ENCODE measurements at regions not wholly inside any gene's neighbourhood (a gene's known extent, or its start where the extent isn't known, plus 50 kb on each side); places are given as distances from the start of the nearest gene placed in this dataset.
A peak's percentile ranks its signal among the peaks of the same experiment; 100 is the strongest.

DNA sequence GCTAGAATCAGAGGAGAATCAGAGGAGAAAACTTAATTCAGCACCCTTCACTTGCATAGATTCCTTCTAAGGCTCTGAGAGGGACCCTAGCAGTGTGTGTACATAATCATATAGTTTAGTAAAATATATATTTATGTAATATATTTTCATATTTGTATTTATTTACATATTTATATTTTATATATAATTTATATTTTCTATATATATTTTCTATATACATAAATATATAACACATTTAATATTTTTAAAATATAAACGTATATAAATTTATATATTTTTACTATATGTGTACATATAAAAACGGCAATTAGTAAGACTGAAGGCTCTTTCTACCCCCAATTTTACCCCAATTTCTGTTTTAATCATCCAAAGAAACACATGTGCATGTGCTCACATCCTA is 80.3 kb downstream of the NXPE2 start:
- no peaks in the 10 kb centered on the region for H3K36me3 Mint-ChIP-seq
- H3K4me1 Mint-ChIP-seq = peaks cover 8% of the 10 kb centered on the region

DNA sequence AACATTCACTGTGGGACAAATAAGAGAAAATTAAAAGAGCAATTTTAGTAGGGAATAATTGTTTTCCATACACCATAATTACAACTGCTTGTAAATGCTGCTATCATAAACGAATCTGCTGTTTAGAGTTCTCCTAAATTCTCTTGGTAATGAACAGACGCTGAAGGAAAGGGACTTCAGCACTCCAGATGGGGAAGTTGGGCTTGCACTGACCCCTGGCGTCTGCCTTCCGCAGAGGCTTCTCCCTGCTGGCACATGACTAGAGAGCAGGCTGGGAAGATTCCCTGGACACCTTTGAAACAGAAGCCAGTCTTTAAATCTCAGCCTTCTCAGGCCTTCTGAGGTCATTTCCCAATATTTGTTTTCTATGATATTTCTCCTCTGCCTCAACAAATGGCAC is 84.1 kb downstream of the NXPE2 start:
- H3K9me3 ChIP-seq (ENCODE audit: low read depth) = no peaks in the 10 kb centered on the region
- H4K20me1 ChIP-seq (ENCODE audit: low read depth) = no peaks in the 10 kb centered on the region
- H3K4me1 Mint-ChIP-seq = peaks cover 8% of the 10 kb centered on the region
- DNase-seq (ENCODE audit: low spot score) = peak; percentile 83
- no peaks in the 10 kb centered on the region for H3K9me3 Mint-ChIP-seq
- H3K27ac Mint-ChIP-seq = no peak overlapping the region
- no peaks in the 10 kb centered on the region for H3K4me1 ChIP-seq
- no peak overlapping the region for H3K4me3 ChIP-seq
- no peaks in the 10 kb centered on the region for H3K36me3 ChIP-seq
- H3K27ac ChIP-seq = no peak overlapping the region
- no peak overlapping the region for H3K4me3 Mint-ChIP-seq
- TF ChIP-seq, protein P1, sequence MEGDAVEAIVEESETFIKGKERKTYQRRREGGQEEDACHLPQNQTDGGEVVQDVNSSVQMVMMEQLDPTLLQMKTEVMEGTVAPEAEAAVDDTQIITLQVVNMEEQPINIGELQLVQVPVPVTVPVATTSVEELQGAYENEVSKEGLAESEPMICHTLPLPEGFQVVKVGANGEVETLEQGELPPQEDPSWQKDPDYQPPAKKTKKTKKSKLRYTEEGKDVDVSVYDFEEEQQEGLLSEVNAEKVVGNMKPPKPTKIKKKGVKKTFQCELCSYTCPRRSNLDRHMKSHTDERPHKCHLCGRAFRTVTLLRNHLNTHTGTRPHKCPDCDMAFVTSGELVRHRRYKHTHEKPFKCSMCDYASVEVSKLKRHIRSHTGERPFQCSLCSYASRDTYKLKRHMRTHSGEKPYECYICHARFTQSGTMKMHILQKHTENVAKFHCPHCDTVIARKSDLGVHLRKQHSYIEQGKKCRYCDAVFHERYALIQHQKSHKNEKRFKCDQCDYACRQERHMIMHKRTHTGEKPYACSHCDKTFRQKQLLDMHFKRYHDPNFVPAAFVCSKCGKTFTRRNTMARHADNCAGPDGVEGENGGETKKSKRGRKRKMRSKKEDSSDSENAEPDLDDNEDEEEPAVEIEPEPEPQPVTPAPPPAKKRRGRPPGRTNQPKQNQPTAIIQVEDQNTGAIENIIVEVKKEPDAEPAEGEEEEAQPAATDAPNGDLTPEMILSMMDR (IDR thresholded peaks at IDR 0.05) = peak; percentile 87
- TF ChIP-seq EZH2 (IDR thresholded peaks at IDR 0.05) (no peak), EZH2phosphoT487 (IDR thresholded peaks at IDR 0.05) (no peak)
- no peak overlapping the region for H3K9ac ChIP-seq
- no peaks in the 10 kb centered on the region for H3K36me3 Mint-ChIP-seq
- H3K4me2 ChIP-seq = no peak overlapping the region
- no peaks in the 10 kb centered on the region for H3F3A ChIP-seq (ENCODE audit: low read depth)
- no peaks in the 10 kb centered on the region for H3K27me3 ChIP-seq
- H3K79me2 ChIP-seq (ENCODE audit: low read depth) = no peaks in the 10 kb centered on the region
- H2AFZ ChIP-seq (replicated peaks) = no peak overlapping the region
- H3K27me3 Mint-ChIP-seq (ENCODE audit: insufficient read depth, low read depth) = no peaks in the 10 kb centered on the region

More for the DNA sequence above, 80.3 kb downstream of the NXPE2 start:
- no peaks in the 10 kb centered on the region for H3K79me2 ChIP-seq (ENCODE audit: low read depth)
- H3K9ac ChIP-seq = no peak overlapping the region
- no peaks in the 10 kb centered on the region for H3F3A ChIP-seq (ENCODE audit: low read depth)
- H3K4me3 ChIP-seq = no peak overlapping the region
- no peak for DNase-seq (ENCODE audit: low spot score)
- no peaks in the 10 kb centered on the region for H3K4me1 ChIP-seq
- H2AFZ ChIP-seq (replicated peaks) = no peak overlapping the region
- no peaks in the 10 kb centered on the region for H3K9me3 Mint-ChIP-seq
- no peaks in the 10 kb centered on the region for H3K27me3 ChIP-seq
- no peaks in the 10 kb centered on the region for H3K27me3 Mint-ChIP-seq (ENCODE audit: insufficient read depth, low read depth)
- no peaks in the 10 kb centered on the region for H4K20me1 ChIP-seq (ENCODE audit: low read depth)
- H3K27ac Mint-ChIP-seq = no peak overlapping the region
- no peak overlapping the region for H3K4me3 Mint-ChIP-seq
- H3K9me3 ChIP-seq (ENCODE audit: low read depth) = no peaks in the 10 kb centered on the region
- no peak overlapping the region for H3K27ac ChIP-seq
- no peaks in the 10 kb centered on the region for H3K36me3 ChIP-seq
- no peak overlapping the region for H3K4me2 ChIP-seq
- no peak for TF ChIP-seq EZH2 (IDR thresholded peaks at IDR 0.05)
- no peak for TF ChIP-seq EZH2phosphoT487 (IDR thresholded peaks at IDR 0.05)
- TF ChIP-seq, protein P1 (IDR thresholded peaks at IDR 0.05) = no peak

DNA sequence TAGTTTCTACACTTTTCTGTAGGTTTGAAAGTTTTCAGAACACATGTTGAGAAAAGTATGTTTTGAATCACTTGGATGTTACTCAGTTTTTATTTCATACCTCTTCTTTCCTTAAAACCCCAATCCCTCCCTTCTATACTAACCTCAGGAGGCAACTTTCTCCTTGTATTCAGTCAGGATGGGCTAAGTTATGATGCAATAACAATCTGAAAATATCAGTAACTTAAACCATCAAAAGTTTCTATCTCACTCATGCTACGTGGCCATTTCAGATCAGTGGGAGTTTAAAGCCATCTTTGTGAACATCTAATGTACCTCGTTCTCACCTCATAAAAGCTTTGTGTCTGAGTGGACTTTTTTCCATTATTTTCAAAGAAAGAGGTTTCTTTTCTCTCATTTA is 86.2 kb downstream of the NXPE2 start:
- no peaks in the 10 kb centered on the region for H3K79me2 ChIP-seq (ENCODE audit: low read depth)
- TF ChIP-seq EZH2phosphoT487 (IDR thresholded peaks at IDR 0.05) (no peak), EZH2 (IDR thresholded peaks at IDR 0.05) (no peak)
- TF ChIP-seq, protein P1 (IDR thresholded peaks at IDR 0.05) = no peak
- H4K20me1 ChIP-seq (ENCODE audit: low read depth) = no peaks in the 10 kb centered on the region
- no peaks in the 10 kb centered on the region for H3K27me3 ChIP-seq
- H3K36me3 ChIP-seq = no peaks in the 10 kb centered on the region
- no peak overlapping the region for H3K9ac ChIP-seq
- H3K4me3 ChIP-seq = no peak overlapping the region
- peaks cover 8% of the 10 kb centered on the region for H3K4me1 Mint-ChIP-seq
- H3K27me3 Mint-ChIP-seq (ENCODE audit: insufficient read depth, low read depth) = peaks cover 3% of the 10 kb centered on the region
- no peak overlapping the region for H3K4me3 Mint-ChIP-seq
- no peak overlapping the region for H3K27ac Mint-ChIP-seq
- H3F3A ChIP-seq (ENCODE audit: low read depth) = no peaks in the 10 kb centered on the region
- H3K27ac ChIP-seq = no peak overlapping the region
- no peaks in the 10 kb centered on the region for H3K9me3 Mint-ChIP-seq
- no peak overlapping the region for H3K4me2 ChIP-seq
- no peaks in the 10 kb centered on the region for H3K36me3 Mint-ChIP-seq
- no peaks in the 10 kb centered on the region for H3K9me3 ChIP-seq (ENCODE audit: low read depth)
- H2AFZ ChIP-seq (replicated peaks) = no peak overlapping the region
- no peaks in the 10 kb centered on the region for H3K4me1 ChIP-seq
- no peak for DNase-seq (ENCODE audit: low spot score)

All from neural progenitor cell (in vitro differentiated cells).